Upper lobe of right lung (tissue), 1 donor: ENCODE measurements at regions not wholly inside any gene's neighbourhood (a gene's known extent, or its start where the extent isn't known, plus 50 kb on each side); places are given as distances from the start of the nearest gene placed in this dataset.

ENCODE experiments used
- ATAC-seq: fragments of 200-7000 bp; cut with Tn5 transposase; one replicate; pipeline ENCODE4 v1.9.1; 2020; ENCODE audit warnings: mild to moderate bottlenecking, moderate library complexity
- DNase-seq: peaks from one replicate; pipeline ENCODE4 v3.0.0-alpha.2; 2020
- H3K27ac ChIP-seq: fragments of 200-600 bp; one replicate; pipeline ENCODE4 v1.8.0; 2022
- H3K27me3 ChIP-seq: fragments of 200-600 bp; one replicate; pipeline ENCODE4 v1.8.0; 2022; ENCODE audit warnings: mild to moderate bottlenecking
- H3K36me3 ChIP-seq: fragments of 200-600 bp; one replicate; pipeline ENCODE4 v1.8.0; 2022
- H3K4me1 ChIP-seq: fragments of 200-600 bp; one replicate; pipeline ENCODE4 v1.8.0; 2022
- H3K4me3 ChIP-seq: fragments of 200-600 bp; one replicate; pipeline ENCODE4 v1.8.0; 2022; ENCODE audit warnings: mild to moderate bottlenecking
- H3K9me3 ChIP-seq: fragments of 200-600 bp; one replicate; pipeline ENCODE4 v1.8.0; 2022
- intact Hi-C: fragments of 100-400 bp; cut with DNase I; formaldehyde crosslinking; loops from one replicate; pipeline ENCODE4 v1.11.0; 2022
- TF ChIP-seq, protein P1 (sequence below): fragments of 200-600 bp; IDR thresholded peaks from one replicate; pipeline ENCODE4 v1.8.0; 2022; ENCODE audit warnings: antibody characterized with exemption
- donor health status: DM: no; HTN: yes; CAD: no; lungs with severe emphysema.

GRCh38 chr12:113612076-113612728 is 140.5 kb upstream of the LHX5 start:
- H3K9me3 ChIP-seq: no peaks in the 10 kb centered on the region
- DNase-seq (no peak), ATAC-seq (no peak)
- no peak overlapping the region for H3K27ac ChIP-seq
- intact Hi-C loops: no loop called here
- peaks cover 60% of the 10 kb centered on the region for H3K27me3 ChIP-seq
- no peaks in the 10 kb centered on the region for H3K4me1 ChIP-seq
- TF ChIP-seq, protein P1, sequence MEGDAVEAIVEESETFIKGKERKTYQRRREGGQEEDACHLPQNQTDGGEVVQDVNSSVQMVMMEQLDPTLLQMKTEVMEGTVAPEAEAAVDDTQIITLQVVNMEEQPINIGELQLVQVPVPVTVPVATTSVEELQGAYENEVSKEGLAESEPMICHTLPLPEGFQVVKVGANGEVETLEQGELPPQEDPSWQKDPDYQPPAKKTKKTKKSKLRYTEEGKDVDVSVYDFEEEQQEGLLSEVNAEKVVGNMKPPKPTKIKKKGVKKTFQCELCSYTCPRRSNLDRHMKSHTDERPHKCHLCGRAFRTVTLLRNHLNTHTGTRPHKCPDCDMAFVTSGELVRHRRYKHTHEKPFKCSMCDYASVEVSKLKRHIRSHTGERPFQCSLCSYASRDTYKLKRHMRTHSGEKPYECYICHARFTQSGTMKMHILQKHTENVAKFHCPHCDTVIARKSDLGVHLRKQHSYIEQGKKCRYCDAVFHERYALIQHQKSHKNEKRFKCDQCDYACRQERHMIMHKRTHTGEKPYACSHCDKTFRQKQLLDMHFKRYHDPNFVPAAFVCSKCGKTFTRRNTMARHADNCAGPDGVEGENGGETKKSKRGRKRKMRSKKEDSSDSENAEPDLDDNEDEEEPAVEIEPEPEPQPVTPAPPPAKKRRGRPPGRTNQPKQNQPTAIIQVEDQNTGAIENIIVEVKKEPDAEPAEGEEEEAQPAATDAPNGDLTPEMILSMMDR: no peak
- H3K36me3 ChIP-seq: no peaks in the 10 kb centered on the region
- H3K4me3 ChIP-seq: no peak overlapping the region

GRCh38 chr12:113611652-113612051 is 140.0 kb upstream of the LHX5 start:
- Histone ChIP-seq H3K36me3 (no peaks in the 10 kb centered on the region), H3K4me3 (no peak overlapping the region), H3K4me1 (no peaks in the 10 kb centered on the region), H3K9me3 (no peaks in the 10 kb centered on the region), H3K27me3 (peaks cover 59% of the 10 kb centered on the region), H3K27ac (no peak overlapping the region)
- DNase-seq: no peak
- intact Hi-C loops: no loop called here
- ATAC-seq: no peak
- TF ChIP-seq, protein P1: no peak

DNA sequence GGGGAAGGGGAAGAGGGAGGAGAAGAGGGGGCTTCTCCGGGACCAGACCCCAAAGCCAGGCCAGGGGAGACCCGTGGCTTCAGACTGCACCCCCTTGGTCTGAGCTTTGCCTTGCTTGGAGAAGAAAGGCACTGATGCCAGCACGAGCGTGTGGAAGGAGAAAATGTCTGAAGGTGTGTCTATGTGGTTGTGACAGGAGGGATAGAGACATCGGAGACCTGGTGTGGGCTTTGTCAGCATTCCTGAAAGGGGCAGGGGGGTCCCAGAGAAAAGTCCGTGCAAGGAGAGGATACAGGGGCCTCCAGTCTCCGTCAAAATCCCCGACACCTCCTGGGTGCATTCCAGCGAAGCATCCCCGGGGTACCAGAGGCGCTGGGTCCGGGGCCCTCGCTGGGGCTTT is 139.0 kb upstream of the LHX5 start:
- ATAC-seq: no peak
- no peak for DNase-seq
- intact Hi-C loops: no loop called here
- H3K36me3 ChIP-seq: no peaks in the 10 kb centered on the region
- peaks cover 59% of the 10 kb centered on the region for H3K27me3 ChIP-seq
- no peaks in the 10 kb centered on the region for H3K9me3 ChIP-seq
- no peaks in the 10 kb centered on the region for H3K4me1 ChIP-seq
- H3K4me3 ChIP-seq: no peak overlapping the region
- TF ChIP-seq, protein P1: no peak
- H3K27ac ChIP-seq: no peak overlapping the region

GRCh38 chr12:113609692-113610469 is 138.2 kb upstream of the LHX5 start:
- TF ChIP-seq, protein P1: no peak
- no peak overlapping the region for H3K4me3 ChIP-seq
- H3K27ac ChIP-seq: no peak overlapping the region
- no peaks in the 10 kb centered on the region for H3K36me3 ChIP-seq
- H3K27me3 ChIP-seq: peaks cover 59% of the 10 kb centered on the region
- no peaks in the 10 kb centered on the region for H3K9me3 ChIP-seq
- DNase-seq: no peak
- H3K4me1 ChIP-seq: no peaks in the 10 kb centered on the region
- intact Hi-C loops: no loop called here
- no peak for ATAC-seq

- DNase-seq: no peak
- H3K9me3 ChIP-seq: no peaks in the 10 kb centered on the region
- no peak overlapping the region for H3K27ac ChIP-seq
- H3K4me3 ChIP-seq: no peak overlapping the region
- intact Hi-C loops: no loop called here
- H3K36me3 ChIP-seq: no peaks in the 10 kb centered on the region
- H3K27me3 ChIP-seq: peaks cover 13% of the 10 kb centered on the region
- no peak for ATAC-seq
- H3K4me1 ChIP-seq: no peaks in the 10 kb centered on the region
- TF ChIP-seq, protein P1: no peak
These were observed 133.0 kb upstream of the LHX5 start for GRCh38 chr12:113604666-113605065.
